AG08396 (cell line): ENCODE measurements at regions not wholly inside any gene's neighbourhood (a gene's known extent, or its start where the extent isn't known, plus 50 kb on each side); places are given as distances from the start of the nearest gene placed in this dataset.

Source experiments
- DNase-seq: peaks from one replicate; pipeline ENCODE4 v3.0.0; 2012; ENCODE audit warnings: low spot score, mixed read lengths

- peak; percentile 11 for DNase-seq
Measured at GRCh38 chr4:15130441-15130840, 128.2 kb downstream of the CPEB2 start.

- no peak for DNase-seq
Measured at GRCh38 chr4:15131551-15131950, 129.3 kb downstream of the CPEB2 start.

- no peak for DNase-seq
Measured at GRCh38 chr4:15132739-15133138, 130.5 kb downstream of the CPEB2 start.

GRCh38 chr4:15139599-15139998 is 137.3 kb downstream of the CPEB2 start:
- DNase-seq: no peak

GRCh38 chr4:15142201-15142600 is 139.9 kb downstream of the CPEB2 start:
- DNase-seq: no peak

- no peak for DNase-seq
Measured at GRCh38 chr4:15143551-15143950, 141.3 kb downstream of the CPEB2 start.

GRCh38 chr4:15144249-15144966 is 142.1 kb downstream of the CPEB2 start:
- no peak for DNase-seq

GRCh38 chr4:15144967-15145295 is 142.7 kb downstream of the CPEB2 start:
- no peak for DNase-seq

- no peak for DNase-seq
Measured at GRCh38 chr4:15145709-15146108, 143.4 kb downstream of the CPEB2 start.

GRCh38 chr4:15147714-15148113 is 145.4 kb downstream of the CPEB2 start:
- DNase-seq: no peak

- no peak for DNase-seq
Measured at GRCh38 chr4:15148199-15148598, 145.9 kb downstream of the CPEB2 start.

GRCh38 chr4:15148691-15149090 is 146.4 kb downstream of the CPEB2 start:
- DNase-seq: no peak

GRCh38 chr4:15149234-15149838 is 147.1 kb downstream of the CPEB2 start:
- DNase-seq: peak; percentile 9

GRCh38 chr4:15149839-15150592 is 147.7 kb downstream of the CPEB2 start:
- DNase-seq: peak; percentile 88

GRCh38 chr4:15150631-15151030 is 148.3 kb downstream of the CPEB2 start:
- DNase-seq: no peak

- DNase-seq: no peak
Measured at GRCh38 chr4:15151033-15151432, 148.8 kb downstream of the CPEB2 start.

- no peak for DNase-seq
Measured at GRCh38 chr4:15153662-15154061, 151.4 kb downstream of the CPEB2 start.

- DNase-seq: no peak
Measured at GRCh38 chr4:15158406-15159091, 156.3 kb downstream of the CPEB2 start.

GRCh38 chr4:15159477-15160019 is 157.3 kb downstream of the CPEB2 start:
- DNase-seq: no peak

GRCh38 chr4:15161439-15161838 is 159.2 kb downstream of the CPEB2 start:
- DNase-seq: no peak

GRCh38 chr4:15162046-15162445 is 159.8 kb downstream of the CPEB2 start:
- no peak for DNase-seq
